ENCODE measurements at regions not wholly inside any gene's neighbourhood (a gene's known extent, or its start where the extent isn't known, plus 50 kb on each side); places are given as distances from the start of the nearest gene placed in this dataset.

- peaks cover 0 to 4% of the 10 kb centered on the region in 2 donors for H3K27me3 ChIP-seq (ENCODE audit: control insufficient read depth in 2 of 2, insufficient read depth in 2 of 2, low read length in 2 of 2)
- Mint-ChIP-seq H3K4me3 (no peak overlapping the region), H3K27me3 (ENCODE audit: low read depth in 3 of 3) (peaks cover 4 to 7% (median 5%) of the 10 kb centered on the region in 3 donors), H3K36me3 (no peaks in the 10 kb centered on the region), H3K27ac (no peak overlapping the region), H3K4me1 (no peaks in the 10 kb centered on the region), H3K9me3 (peaks cover 0 to 4% (median 1%) of the 10 kb centered on the region in 7 donors)
- no peak overlapping the region for H3K27ac ChIP-seq (ENCODE audit: low read depth in 1 of 2, low read length in 2 of 2)
- H3K4me3 ChIP-seq (replicated peaks in 1 of 3; ENCODE audit: low read depth in 2 of 3, low read length in 3 of 3): no peak overlapping the region
- no peak overlapping the region for H3K4me2 ChIP-seq (replicated peaks; ENCODE audit: extremely low read depth, low read length, poor library complexity, severe bottlenecking)
- no CpG with 5 or more reads among the region's 1 CpG for WGBS (ENCODE audit: insufficient coverage)
- no peak for DNase-seq
- no peaks in the 10 kb centered on the region for H3K79me2 ChIP-seq (ENCODE audit: insufficient read depth, low read length)
- no peak overlapping the region for H3K9ac ChIP-seq (ENCODE audit: insufficient read depth, low read length, poor library complexity, severe bottlenecking)
- no peaks in the 10 kb centered on the region for H4K20me1 ChIP-seq (ENCODE audit: insufficient read depth, low read length)
- intact Hi-C loops (cut with micrococcal nuclease): no loop called here
- no peak overlapping the region for H2AFZ ChIP-seq (ENCODE audit: insufficient read depth, low read depth, low read length, poor library complexity, severe bottlenecking)
- H3K4me1 ChIP-seq (ENCODE audit: control insufficient read depth in 1 of 2, insufficient read depth in 2 of 2, low read length in 2 of 2): no peaks in the 10 kb centered on the region
- TF ChIP-seq CTCF (IDR thresholded peaks at IDR 0.05): no peak
- no peaks in the 10 kb centered on the region for H3K36me3 ChIP-seq (replicated peaks in 1 of 2; ENCODE audit: control insufficient read depth in 1 of 2, insufficient read depth in 2 of 2, low read length in 2 of 2)
- H3K9me3 ChIP-seq (replicated peaks in 1 of 2; ENCODE audit: control insufficient read depth in 1 of 2, insufficient read depth in 1 of 2, low read length in 2 of 2): no peaks in the 10 kb centered on the region
Observed at GRCh38 chr7:22625251-22625650, 101.7 kb upstream of the IL6 start.

DNA sequence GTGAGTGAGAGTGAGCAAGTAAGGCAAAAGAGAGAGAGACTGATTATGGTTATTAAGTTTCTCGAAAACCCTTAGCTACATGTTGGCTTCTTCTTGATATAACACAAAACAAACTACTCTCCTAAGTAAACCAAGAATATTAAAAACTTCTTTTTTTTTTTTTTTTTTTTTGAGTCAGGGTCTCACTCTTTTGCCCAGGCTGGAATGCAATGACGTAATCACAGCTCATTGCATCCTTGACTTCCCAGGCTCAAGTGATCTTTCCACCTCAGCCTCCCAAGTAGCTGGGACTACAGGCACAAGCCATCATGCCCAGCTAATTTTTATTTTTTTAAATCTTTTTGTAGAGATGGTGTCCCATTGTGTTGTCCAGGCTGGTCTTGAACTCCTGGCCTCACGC is 102.2 kb upstream of the IL6 start:
- Histone ChIP-seq H3K4me3 (replicated peaks in 1 of 3; ENCODE audit: low read depth in 2 of 3, low read length in 3 of 3) (no peak overlapping the region), H3K9me3 (replicated peaks in 1 of 2; ENCODE audit: control insufficient read depth in 1 of 2, insufficient read depth in 1 of 2, low read length in 2 of 2) (no peaks in the 10 kb centered on the region), H3K27ac (ENCODE audit: low read depth in 1 of 2, low read length in 2 of 2) (no peak overlapping the region), H4K20me1 (ENCODE audit: insufficient read depth, low read length) (no peaks in the 10 kb centered on the region), H3K36me3 (replicated peaks in 1 of 2; ENCODE audit: control insufficient read depth in 1 of 2, insufficient read depth in 2 of 2, low read length in 2 of 2) (no peaks in the 10 kb centered on the region), H3K79me2 (ENCODE audit: insufficient read depth, low read length) (no peaks in the 10 kb centered on the region), H3K9ac (ENCODE audit: insufficient read depth, low read length, poor library complexity, severe bottlenecking) (no peak overlapping the region), H3K4me1 (ENCODE audit: control insufficient read depth in 1 of 2, insufficient read depth in 2 of 2, low read length in 2 of 2) (no peaks in the 10 kb centered on the region), H3K27me3 (ENCODE audit: control insufficient read depth in 2 of 2, insufficient read depth in 2 of 2, low read length in 2 of 2) (peaks cover 0 to 4% of the 10 kb centered on the region in 2 donors), H2AFZ (ENCODE audit: insufficient read depth, low read depth, low read length, poor library complexity, severe bottlenecking) (no peak overlapping the region), H3K4me2 (replicated peaks; ENCODE audit: extremely low read depth, low read length, poor library complexity, severe bottlenecking) (no peak overlapping the region)
- whole genome bisulfite sequencing (ENCODE audit: insufficient coverage): no CpG with 5 or more reads among the region's 3 CpGs
- intact Hi-C loops (cut with micrococcal nuclease): no loop called here
- no peak overlapping the region for H3K27ac Mint-ChIP-seq
- peaks cover 4 to 7% (median 5%) of the 10 kb centered on the region in 3 donors for H3K27me3 Mint-ChIP-seq (ENCODE audit: low read depth in 3 of 3)
- no peak for TF ChIP-seq CTCF (IDR thresholded peaks at IDR 0.05)
- H3K9me3 Mint-ChIP-seq: peaks cover 0 to 4% (median 0%) of the 10 kb centered on the region in 7 donors
- no peak for DNase-seq
- no peaks in the 10 kb centered on the region for H3K36me3 Mint-ChIP-seq
- H3K4me1 Mint-ChIP-seq: no peaks in the 10 kb centered on the region
- no peak overlapping the region for H3K4me3 Mint-ChIP-seq

Measured in CD14-positive monocyte (primary cell).